Hematopoietic multipotent progenitor cell treated with erythropoietin and hydrocortisone succinate and interleukin-3 and kit ligand, for 15 days (in vitro differentiated cells): ENCODE measurements at regions not wholly inside any gene's neighbourhood (a gene's known extent, or its start where the extent isn't known, plus 50 kb on each side); places are given as distances from the start of the nearest gene placed in this dataset.
"Not testable (repeated sequence)": the region's sequence is repeated elsewhere in the genome, so short reads cannot be mapped to it uniquely, and the experiment has no call there.

Experiments used
- DNase-seq: peaks from one replicate; pipeline ENCODE4 v3.0.0-alpha.2; 2015; ENCODE audit warnings: low spot score

DNA sequence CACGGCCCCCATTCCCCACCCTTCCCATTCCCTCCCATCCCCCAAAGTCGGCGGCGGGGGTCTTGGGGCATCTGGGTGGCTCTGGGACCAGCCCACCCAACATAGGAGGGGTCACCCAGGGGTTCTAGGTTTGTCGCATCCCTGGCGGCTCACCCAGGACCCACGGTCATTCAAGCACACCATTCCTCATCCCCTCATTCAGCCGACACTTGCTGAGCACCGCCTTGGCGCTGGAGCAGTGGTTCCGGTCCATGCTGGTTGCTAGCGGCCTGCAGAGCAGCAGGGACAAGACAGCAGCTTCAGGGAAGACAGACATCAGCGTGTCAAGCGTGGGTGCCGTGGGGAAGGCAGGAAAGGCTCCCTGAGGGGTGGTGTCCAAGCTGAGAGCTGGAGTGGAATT lies 50.5 kb upstream of the OTOS start:
- no peak for DNase-seq

GRCh38 chr2:240192661-240193060 lies 52.2 kb upstream of the OTOS start:
- no peak for DNase-seq

GRCh38 chr2:240194341-240194762 lies 53.9 kb upstream of the OTOS start:
- not testable (repeated sequence) for DNase-seq

DNA sequence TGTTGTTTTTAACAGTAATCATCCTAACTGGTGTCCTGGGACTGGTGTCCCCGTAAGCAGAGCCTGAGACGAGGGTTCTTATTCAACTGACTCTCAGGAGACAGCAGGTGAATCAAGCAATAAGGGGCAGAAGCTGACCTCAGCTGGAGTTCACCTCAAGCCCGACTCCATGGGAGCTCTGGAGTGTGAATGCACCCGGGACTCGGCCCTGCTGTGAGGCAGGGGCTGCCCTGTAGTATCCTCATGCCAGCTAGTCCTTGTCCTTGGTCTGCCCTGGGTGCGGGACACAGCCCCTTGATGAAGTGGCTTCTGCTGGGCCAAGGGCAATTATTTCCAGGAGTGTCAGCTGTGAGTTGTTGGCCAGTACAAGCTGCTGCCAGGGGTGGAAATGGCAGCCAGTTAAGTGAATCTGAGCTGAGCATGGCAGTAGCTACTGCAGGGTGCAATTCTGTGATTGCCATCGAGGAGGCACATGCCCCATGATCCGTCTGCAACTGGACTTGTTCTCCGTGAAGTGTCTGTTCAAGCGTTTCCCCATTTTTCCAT lies 54.9 kb upstream of the OTOS start:
- DNase-seq, result no peak

- no peak for DNase-seq
Measured at GRCh38 chr2:240196716-240197461, 56.4 kb upstream of the OTOS start.

DNA sequence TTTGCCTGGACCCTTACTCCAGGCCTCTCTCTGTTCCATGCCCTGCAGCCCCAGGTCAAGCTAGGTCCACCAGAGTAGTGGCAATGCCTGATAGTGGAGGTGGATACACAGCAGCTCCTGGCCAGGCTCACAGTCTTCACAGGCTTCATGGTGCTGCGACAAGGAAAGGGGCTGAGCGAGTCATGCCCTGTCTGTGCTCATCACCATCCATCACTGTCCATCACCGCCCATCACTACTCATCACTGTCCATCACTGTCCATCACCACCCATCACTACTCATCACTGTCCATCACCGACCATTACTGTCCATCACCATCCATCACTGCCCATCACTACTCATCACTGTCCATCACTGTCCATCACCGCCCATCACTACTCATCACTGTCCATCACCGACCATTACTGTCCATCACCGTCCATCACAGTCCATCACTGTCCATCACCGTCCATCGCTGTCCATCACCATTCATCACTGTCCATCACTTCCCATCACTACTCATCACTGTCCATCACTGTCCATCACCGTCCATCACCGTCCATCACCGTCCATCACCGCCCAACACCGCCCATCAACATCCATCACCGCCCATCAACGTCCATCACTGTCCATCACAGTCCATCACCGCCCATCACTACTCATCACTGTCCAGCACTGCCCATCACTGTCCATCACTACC lies 57.1 kb upstream of the OTOS start:
- no peak for DNase-seq

DNA sequence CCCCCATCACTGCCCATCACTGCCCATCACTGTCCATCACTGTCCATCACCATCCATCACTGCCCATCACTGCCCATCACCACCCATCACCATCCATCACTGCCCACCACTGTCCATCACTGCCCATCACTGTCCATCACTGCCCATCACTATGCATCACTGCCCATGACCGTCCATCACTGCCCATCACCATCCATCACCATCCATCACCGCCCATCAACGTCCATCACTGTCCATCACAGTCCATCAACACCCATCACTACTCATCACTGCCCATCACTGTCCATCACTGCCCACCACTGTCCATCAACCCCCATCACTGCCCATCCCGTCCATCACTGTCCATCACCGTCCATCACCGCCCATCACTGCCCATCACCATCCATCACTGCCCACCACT lies 57.8 kb upstream of the OTOS start:
- DNase-seq, result no peak

DNA sequence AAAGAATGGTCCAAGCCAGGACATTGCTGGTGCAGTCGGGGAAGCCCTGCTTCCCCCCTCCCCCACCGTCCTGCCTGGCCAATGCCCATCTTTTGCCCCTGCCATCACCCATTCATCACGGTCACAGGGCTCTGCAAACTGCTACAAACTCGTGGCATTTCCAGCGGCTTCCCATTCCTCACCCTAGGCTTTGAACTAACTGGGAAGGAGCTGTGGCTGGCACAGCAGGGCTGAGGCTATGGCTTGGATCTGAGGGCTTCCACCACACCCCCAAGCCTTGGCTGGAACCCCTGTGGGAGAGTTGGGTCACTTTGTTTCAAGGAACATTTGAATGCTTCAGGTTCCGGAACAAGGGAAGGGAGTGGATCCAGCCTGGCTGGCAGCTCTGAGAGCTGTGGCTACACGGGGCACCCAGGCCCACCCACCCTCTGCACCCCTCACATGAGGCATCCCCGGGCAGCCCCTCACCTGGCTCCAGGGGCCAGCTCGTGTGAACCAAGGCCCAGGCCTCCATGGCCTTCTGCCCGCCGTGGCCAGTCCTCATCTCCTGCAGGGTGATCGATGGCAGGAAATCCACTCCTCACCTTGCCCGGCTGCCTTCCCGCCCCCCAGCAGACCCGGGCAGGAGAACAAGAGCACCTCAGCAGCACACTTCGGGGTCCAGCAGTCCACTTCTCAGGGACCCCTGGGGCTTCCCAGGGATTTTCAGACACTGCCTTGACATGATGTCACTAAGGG lies 58.8 kb upstream of the OTOS start:
- no peak for DNase-seq

GRCh38 chr2:240200230-240201051 lies 60.0 kb upstream of the OTOS start:
- no peak for DNase-seq

GRCh38 chr2:240201866-240202265 lies 61.4 kb upstream of the OTOS start:
- DNase-seq, result no peak

DNA sequence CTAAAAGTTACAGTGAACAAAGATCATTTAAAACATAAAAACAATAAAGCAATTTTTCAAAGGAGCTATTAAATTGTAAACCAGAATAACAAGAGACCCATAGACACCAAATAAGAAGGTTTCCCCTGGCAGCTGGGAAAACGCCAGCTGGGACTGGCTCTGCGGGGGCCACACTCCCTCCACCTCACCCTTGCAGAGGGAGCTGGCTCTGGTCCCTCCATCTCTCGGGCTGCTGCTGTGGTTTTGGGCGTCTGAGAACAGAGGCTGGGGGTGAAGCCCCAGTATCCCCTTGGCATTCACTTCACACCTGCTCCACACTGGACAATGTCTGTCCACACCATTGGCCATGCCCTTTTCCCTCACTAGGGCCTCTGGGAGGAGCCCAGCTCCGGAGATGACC lies 62.1 kb upstream of the OTOS start:
- no peak for DNase-seq

- DNase-seq, result no peak
Measured at GRCh38 chr2:240203031-240203787, 62.8 kb upstream of the OTOS start.

DNA sequence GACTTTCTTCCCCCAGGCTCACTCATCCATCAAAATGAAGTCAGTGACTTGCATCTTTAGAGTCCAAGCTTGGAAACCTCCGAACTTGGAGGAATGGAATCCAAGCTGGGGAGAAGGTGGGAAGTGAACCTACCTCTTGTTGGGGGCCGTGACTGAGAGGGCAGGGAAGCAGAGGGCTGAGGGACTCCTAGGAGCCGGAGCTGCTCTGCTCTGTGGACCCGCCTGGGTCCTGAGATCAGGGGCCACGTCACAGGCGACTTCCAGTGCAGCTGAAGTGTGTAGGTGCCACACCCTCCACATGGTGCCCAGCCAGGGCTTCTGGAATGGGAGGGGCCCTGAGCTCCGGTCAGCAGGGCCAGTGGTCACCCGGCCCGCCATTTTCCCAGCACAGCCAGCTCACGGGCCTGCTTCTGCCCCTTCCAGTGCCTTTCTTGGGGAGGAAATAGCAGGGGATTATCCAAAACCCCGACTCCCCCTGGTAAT lies 63.4 kb upstream of the OTOS start:
- no peak for DNase-seq

- no peak for DNase-seq
Measured at GRCh38 chr2:240204431-240205276, 64.2 kb upstream of the OTOS start.

GRCh38 chr2:240205348-240205747 lies 64.9 kb upstream of the OTOS start:
- no peak for DNase-seq

DNA sequence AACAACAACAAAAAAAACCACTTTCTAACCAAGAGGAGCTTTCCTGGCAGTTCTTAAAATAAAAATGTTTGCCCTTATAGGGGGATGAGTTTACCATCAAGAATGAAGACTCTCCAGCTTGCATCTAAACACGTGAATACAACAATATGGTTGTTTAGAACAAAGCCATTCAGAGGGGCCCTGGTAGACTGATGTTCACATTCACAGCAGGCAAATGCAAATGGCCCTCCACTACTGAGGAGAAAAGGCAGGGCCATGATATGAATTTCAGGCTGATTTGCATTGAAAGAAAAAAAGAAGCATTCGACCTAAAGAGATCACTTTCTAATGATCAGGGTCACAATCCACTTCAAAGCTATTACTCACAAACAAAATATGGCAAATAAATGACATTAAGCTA lies 65.3 kb upstream of the OTOS start:
- no peak for DNase-seq

DNA sequence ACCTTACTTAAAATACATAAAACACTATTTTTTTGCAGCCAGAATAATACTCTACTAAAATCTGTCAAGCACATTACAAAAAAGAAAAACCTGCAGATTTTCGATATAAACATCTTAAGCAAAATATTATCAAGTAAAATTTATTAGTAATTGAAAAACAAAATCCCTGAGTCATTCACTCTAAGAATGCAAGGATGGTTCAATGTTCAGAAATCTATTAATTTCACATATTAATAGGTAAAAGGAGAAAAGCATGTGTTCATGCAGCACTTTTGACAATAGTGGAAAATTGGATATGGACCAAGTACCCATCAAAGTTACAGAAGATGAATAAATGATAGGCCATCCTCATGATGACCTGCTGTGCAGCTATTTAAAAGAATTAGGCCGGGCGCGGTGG lies 66.2 kb upstream of the OTOS start:
- no peak for DNase-seq

DNA sequence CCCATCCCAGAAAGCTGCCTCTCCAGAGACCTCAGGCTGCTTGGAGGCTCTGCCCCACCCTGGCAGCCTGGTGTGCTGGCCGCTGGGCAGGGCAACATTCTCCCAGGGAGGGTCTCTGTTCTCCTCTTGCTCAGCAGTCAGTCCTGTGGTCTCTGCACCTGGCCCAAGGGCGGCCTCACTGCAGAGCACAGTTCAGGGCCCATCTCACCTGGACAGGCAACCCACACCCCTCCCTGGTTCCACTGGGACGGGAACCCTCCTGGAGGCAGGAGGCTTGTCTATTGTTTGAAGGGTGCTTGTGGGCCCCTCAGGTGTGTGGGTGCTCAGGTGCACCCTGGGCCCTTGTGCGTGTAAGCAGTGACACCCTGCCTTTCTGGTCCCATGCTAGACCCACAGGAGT lies 67.2 kb upstream of the OTOS start:
- DNase-seq, result no peak

- no peak for DNase-seq
Measured at GRCh38 chr2:240208096-240208495, 67.6 kb upstream of the OTOS start.

- no peak for DNase-seq
Measured at GRCh38 chr2:240208631-240209211, 68.3 kb upstream of the OTOS start.
